ENCODE measurements at regions not wholly inside any gene's neighbourhood (a gene's known extent, or its start where the extent isn't known, plus 50 kb on each side); places are given as distances from the start of the nearest gene placed in this dataset.

DNA sequence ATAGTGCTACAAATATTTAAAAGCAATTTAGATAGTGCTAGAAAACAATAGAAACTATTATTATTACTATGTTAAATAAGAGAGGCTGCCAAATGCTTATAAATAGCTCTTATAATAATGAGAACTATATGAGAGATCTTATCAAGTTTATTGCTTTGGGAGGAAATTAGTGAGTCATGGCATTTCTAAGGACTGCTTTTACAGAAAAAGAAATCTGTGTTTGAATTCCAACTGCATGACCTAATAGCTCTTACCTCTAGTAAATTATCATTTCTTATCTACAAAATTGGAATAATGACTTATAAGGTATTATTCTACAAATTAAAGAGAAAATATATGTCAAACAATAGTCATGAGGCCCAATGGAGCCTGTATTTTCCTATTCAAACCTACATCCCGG lies 177.2 kb downstream of the GABRG1 start:
- TF ChIP-seq, protein P1, sequence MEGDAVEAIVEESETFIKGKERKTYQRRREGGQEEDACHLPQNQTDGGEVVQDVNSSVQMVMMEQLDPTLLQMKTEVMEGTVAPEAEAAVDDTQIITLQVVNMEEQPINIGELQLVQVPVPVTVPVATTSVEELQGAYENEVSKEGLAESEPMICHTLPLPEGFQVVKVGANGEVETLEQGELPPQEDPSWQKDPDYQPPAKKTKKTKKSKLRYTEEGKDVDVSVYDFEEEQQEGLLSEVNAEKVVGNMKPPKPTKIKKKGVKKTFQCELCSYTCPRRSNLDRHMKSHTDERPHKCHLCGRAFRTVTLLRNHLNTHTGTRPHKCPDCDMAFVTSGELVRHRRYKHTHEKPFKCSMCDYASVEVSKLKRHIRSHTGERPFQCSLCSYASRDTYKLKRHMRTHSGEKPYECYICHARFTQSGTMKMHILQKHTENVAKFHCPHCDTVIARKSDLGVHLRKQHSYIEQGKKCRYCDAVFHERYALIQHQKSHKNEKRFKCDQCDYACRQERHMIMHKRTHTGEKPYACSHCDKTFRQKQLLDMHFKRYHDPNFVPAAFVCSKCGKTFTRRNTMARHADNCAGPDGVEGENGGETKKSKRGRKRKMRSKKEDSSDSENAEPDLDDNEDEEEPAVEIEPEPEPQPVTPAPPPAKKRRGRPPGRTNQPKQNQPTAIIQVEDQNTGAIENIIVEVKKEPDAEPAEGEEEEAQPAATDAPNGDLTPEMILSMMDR (IDR thresholded peaks at IDR 0.05) = no peak
- 77 to 91% (median 90%) methylated on average over 1 of the region's 1 CpG for WGBS, 3 donors
- Histone ChIP-seq H3K27me3 (ENCODE audit: insufficient read depth in 3 of 3, low read length in 2 of 3) (no peaks in the 10 kb centered on the region), H3K36me3 (ENCODE audit: insufficient read depth in 1 of 2, low read depth in 1 of 2) (no peaks in the 10 kb centered on the region), H3K27ac (no peak overlapping the region), H3K4me1 (no peaks in the 10 kb centered on the region), H3K4me3 (no peak overlapping the region), H3K9me3 (no peaks in the 10 kb centered on the region)
- DNase-seq = no peak
- intact Hi-C loops (cut with DNase I) = no loop called here
- no peak for ATAC-seq

DNA sequence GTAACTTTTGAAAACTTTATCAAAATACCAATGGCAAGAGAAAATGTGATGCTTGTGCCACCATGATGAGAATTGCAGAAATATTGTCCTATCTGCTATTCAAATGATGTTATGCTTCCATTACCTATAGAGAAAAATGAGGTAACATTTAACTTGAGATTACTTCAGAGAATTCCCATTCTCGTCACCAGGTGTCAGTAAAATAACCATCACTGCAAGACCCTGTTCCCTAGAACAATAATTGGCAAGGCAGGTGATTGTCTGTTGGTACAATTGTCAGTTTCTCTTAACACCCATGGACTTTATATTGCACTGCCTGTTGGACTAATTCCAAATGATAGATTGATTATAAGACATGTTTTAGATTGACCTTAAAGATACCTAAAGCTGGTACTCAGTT lies 179.9 kb downstream of the GABRG1 start:
- no peak for ATAC-seq
- Histone ChIP-seq H3K9me3 (no peaks in the 10 kb centered on the region), H3K4me1 (no peaks in the 10 kb centered on the region), H3K36me3 (ENCODE audit: insufficient read depth in 1 of 2, low read depth in 1 of 2) (no peaks in the 10 kb centered on the region), H3K4me3 (no peak overlapping the region), H3K27ac (no peak overlapping the region), H3K27me3 (ENCODE audit: insufficient read depth in 3 of 3, low read length in 2 of 3) (no peaks in the 10 kb centered on the region)
- WGBS, 3 donors = 37 to 50% (median 39%) methylated on average over 1 of the region's 1 CpG
- intact Hi-C loops (cut with DNase I) = no loop called here
- no peak for DNase-seq
- TF ChIP-seq, protein P1 (IDR thresholded peaks at IDR 0.05) = no peak

DNA sequence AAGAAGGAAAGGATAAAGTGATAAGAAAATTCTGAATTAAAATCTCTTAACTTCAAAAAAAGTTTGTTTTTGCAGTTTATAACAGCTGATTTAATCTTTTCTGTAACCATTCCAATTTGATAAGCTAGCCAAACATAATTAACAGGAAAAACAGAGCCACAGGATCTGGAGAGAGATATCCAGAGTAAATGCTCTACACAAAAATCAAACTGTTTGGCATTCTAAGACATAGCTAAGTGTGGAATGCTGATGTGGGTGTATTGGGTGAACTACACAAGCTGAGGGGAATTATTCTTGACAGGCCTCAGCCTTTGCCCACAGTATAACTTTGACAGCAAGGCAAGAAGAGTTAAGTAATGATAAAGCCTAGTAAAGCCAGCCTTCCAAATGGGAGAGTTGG lies 184.8 kb downstream of the GABRG1 start:
- no peak for ATAC-seq
- intact Hi-C loops (cut with DNase I) = no loop called here
- no peak overlapping the region for H3K27ac ChIP-seq
- no peaks in the 10 kb centered on the region for H3K27me3 ChIP-seq (ENCODE audit: insufficient read depth in 3 of 3, low read length in 2 of 3)
- no peak for DNase-seq
- no peaks in the 10 kb centered on the region for H3K36me3 ChIP-seq (ENCODE audit: insufficient read depth in 1 of 2, low read depth in 1 of 2)
- TF ChIP-seq, protein P1 (IDR thresholded peaks at IDR 0.05) = no peak
- H3K9me3 ChIP-seq = no peaks in the 10 kb centered on the region
- no peaks in the 10 kb centered on the region for H3K4me1 ChIP-seq
- no peak overlapping the region for H3K4me3 ChIP-seq

DNA sequence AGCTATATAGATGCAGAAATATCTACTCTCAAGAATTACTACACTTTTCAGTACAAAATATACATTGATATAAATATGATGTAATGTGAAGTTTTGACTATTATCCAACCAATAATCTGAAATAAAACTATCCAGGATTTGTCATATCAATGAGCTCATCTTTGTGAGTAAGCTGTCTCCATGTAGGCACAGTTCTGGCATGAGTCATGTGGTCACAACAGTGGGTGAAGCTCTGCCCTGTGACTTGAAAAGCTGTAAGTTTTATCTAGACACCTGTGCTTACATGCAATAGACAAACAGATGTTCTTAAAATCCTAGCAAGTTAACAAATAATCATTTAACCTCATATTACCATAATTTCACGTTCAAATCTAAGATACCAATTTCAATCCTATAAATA lies 192.7 kb downstream of the GABRG1 start:
- WGBS, 3 donors = 51 to 70% (median 61%) methylated on average over 1 of the region's 1 CpG
- Histone ChIP-seq H3K9me3 (no peaks in the 10 kb centered on the region), H3K27me3 (ENCODE audit: insufficient read depth in 3 of 3, low read length in 2 of 3) (no peaks in the 10 kb centered on the region), H3K27ac (no peak overlapping the region), H3K36me3 (ENCODE audit: insufficient read depth in 1 of 2, low read depth in 1 of 2) (no peaks in the 10 kb centered on the region), H3K4me1 (no peaks in the 10 kb centered on the region), H3K4me3 (no peak overlapping the region)
- TF ChIP-seq, protein P1 (IDR thresholded peaks at IDR 0.05) = no peak
- ATAC-seq (no peak), DNase-seq (no peak)
- intact Hi-C loops (cut with DNase I) = no loop called here

DNA sequence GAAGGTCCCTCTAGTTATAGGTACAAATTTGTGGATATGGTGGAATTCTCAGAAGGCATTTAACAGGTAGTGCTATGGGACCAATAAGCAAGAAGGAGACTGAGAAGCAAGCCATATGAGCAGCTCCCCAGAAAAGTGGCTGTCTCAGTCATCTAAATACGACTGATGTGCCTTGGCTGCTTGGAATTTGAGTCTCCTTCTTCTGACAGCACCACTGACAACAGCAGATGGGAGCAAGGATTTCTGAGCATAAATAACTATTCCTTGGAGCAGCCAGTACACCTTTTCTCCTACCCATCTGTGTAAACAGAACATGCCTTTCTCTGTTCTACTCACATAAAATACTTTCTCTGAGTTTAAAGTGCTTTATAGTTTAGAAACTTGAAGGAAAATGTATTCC lies 196.2 kb downstream of the GABRG1 start:
- H3K9me3 ChIP-seq = no peaks in the 10 kb centered on the region
- H3K4me3 ChIP-seq = no peak overlapping the region
- H3K27ac ChIP-seq = no peak overlapping the region
- 27 to 59% (median 48%) methylated on average over 1 of the region's 1 CpG for WGBS, 3 donors
- no peaks in the 10 kb centered on the region for H3K4me1 ChIP-seq
- TF ChIP-seq, protein P1 (IDR thresholded peaks at IDR 0.05) = no peak
- no peaks in the 10 kb centered on the region for H3K36me3 ChIP-seq (ENCODE audit: insufficient read depth in 1 of 2, low read depth in 1 of 2)
- ATAC-seq (no peak), DNase-seq (no peak)
- no peaks in the 10 kb centered on the region for H3K27me3 ChIP-seq (ENCODE audit: insufficient read depth in 3 of 3, low read length in 2 of 3)
- intact Hi-C loops (cut with DNase I) = no loop called here
